Neural crest cell (in vitro differentiated cells): ENCODE measurements at regions not wholly inside any gene's neighbourhood (a gene's known extent, or its start where the extent isn't known, plus 50 kb on each side); places are given as distances from the start of the nearest gene placed in this dataset.
A peak's percentile ranks its signal among the peaks of the same experiment; 100 is the strongest.

ENCODE experiments used
- DNase-seq: peaks from one replicate; pipeline ENCODE4 v3.0.0; 2021; ENCODE audit warnings: low read depth, mixed read lengths, low spot score
- H3K27ac Mint-ChIP-seq: one replicate; pipeline ENCODE4 v1.8.0; 2021; ENCODE audit warnings: mild to moderate bottlenecking, mixed read lengths; ENCODE audit not compliant: unreplicated experiment
- H3K27me3 Mint-ChIP-seq: 2 replicates; pipeline ENCODE4 v1.8.0; 2021; ENCODE audit warnings: low read depth, mild to moderate bottlenecking, mixed read lengths
- H3K36me3 Mint-ChIP-seq: 2 replicates; pipeline ENCODE4 v1.8.0; 2021; ENCODE audit warnings: low read depth, mild to moderate bottlenecking, mixed read lengths
- H3K4me1 Mint-ChIP-seq: 2 replicates; pipeline ENCODE4 v1.8.0; 2021; ENCODE audit warnings: mixed read lengths
- H3K4me3 Mint-ChIP-seq: one replicate; pipeline ENCODE4 v1.8.0; 2021; ENCODE audit warnings: mild to moderate bottlenecking, mixed read lengths
- H3K9me3 Mint-ChIP-seq: 2 replicates; pipeline ENCODE4 v1.8.0; 2021; ENCODE audit warnings: mixed read lengths
- TF ChIP-seq, protein P1 (sequence below): fragments of 200-600 bp; sonication (generic); conservative IDR thresholded peaks from 2 replicates; pipeline ENCODE4 v1.5.0; 2021; ENCODE audit warnings: antibody characterized with exemption, mild to moderate bottlenecking

DNA sequence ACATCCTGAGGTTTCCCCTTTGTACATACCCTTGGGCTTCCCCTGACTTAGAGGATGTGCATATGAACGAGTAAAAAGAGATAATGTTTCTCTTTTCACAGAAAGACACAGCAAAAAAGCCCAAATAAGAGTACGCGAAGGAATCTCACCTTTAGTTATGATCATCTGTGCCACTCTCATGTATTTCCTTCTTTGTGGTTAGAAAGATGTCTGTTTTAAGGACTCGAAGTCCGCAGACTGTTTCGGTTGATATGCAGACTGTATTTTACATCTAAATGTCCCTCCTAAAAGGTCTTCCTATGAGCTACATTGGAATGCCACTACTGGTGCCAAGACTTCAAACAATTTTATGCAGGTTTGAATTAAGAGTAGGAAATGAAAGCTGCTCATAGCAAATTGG is 102.3 kb upstream of the GOT2 start:
- H3K9me3 Mint-ChIP-seq = peaks cover 10% of the 10 kb centered on the region
- H3K4me1 Mint-ChIP-seq = peaks cover 12% of the 10 kb centered on the region
- no peaks in the 10 kb centered on the region for H3K27me3 Mint-ChIP-seq
- H3K36me3 Mint-ChIP-seq = no peaks in the 10 kb centered on the region
- H3K27ac Mint-ChIP-seq = no peak overlapping the region
- DNase-seq = no peak
- TF ChIP-seq, protein P1, sequence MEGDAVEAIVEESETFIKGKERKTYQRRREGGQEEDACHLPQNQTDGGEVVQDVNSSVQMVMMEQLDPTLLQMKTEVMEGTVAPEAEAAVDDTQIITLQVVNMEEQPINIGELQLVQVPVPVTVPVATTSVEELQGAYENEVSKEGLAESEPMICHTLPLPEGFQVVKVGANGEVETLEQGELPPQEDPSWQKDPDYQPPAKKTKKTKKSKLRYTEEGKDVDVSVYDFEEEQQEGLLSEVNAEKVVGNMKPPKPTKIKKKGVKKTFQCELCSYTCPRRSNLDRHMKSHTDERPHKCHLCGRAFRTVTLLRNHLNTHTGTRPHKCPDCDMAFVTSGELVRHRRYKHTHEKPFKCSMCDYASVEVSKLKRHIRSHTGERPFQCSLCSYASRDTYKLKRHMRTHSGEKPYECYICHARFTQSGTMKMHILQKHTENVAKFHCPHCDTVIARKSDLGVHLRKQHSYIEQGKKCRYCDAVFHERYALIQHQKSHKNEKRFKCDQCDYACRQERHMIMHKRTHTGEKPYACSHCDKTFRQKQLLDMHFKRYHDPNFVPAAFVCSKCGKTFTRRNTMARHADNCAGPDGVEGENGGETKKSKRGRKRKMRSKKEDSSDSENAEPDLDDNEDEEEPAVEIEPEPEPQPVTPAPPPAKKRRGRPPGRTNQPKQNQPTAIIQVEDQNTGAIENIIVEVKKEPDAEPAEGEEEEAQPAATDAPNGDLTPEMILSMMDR = no peak
- no peak overlapping the region for H3K4me3 Mint-ChIP-seq

DNA sequence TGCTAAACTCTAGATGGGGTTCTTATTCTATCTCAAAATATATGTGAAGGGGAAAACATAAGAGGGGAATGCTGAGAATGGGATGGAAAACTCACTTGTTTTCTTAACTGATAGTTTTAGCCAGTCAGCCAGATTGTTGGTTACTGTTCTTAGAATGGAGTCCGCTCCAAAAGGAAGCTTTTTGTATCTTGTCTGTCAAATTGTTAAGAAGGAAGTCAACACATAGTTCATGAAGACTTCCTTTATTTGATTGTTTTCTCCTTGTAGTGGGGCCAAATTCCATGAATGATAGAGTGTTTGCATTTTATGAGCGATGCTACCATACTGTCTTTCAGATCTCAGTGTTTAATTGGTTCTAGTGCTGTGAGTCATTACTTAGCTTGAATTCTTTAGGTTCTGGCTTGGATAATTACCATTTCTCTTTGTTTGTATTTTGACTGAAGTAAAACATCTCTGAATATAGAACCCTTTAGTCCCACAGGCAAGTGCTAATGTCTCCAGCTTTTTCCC is 98.3 kb upstream of the GOT2 start:
- peaks cover 17% of the 10 kb centered on the region for H3K4me1 Mint-ChIP-seq
- H3K27me3 Mint-ChIP-seq = no peaks in the 10 kb centered on the region
- H3K4me3 Mint-ChIP-seq = no peak overlapping the region
- TF ChIP-seq, protein P1 = no peak
- peaks cover 8% of the 10 kb centered on the region for H3K9me3 Mint-ChIP-seq
- no peaks in the 10 kb centered on the region for H3K36me3 Mint-ChIP-seq
- no peak for DNase-seq
- peak overlapping the region; percentile 4 for H3K27ac Mint-ChIP-seq

DNA sequence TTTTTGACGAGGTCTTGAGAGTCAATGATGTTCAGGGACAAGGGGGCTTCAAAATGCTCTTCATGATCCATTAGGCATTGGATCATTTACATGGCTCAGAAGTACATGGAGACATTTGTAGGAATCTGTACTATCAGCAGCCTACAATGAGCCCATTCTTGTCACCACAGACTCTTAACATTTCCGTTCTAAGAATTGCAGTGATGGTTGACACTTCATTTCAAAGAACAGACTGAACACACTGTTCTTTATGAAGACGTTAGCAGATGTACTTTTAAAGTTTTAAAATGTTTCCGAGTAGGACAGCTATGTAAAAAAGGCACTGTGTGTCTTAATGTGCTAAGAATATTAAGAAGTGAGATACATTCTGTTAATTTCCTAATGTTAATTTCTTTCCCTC is 97.3 kb upstream of the GOT2 start:
- Mint-ChIP-seq H3K36me3 (no peaks in the 10 kb centered on the region), H3K9me3 (peaks cover 8% of the 10 kb centered on the region), H3K27me3 (no peaks in the 10 kb centered on the region), H3K4me3 (no peak overlapping the region), H3K27ac (no peak overlapping the region), H3K4me1 (peaks cover 17% of the 10 kb centered on the region)
- no peak for DNase-seq
- TF ChIP-seq, protein P1 = no peak

DNA sequence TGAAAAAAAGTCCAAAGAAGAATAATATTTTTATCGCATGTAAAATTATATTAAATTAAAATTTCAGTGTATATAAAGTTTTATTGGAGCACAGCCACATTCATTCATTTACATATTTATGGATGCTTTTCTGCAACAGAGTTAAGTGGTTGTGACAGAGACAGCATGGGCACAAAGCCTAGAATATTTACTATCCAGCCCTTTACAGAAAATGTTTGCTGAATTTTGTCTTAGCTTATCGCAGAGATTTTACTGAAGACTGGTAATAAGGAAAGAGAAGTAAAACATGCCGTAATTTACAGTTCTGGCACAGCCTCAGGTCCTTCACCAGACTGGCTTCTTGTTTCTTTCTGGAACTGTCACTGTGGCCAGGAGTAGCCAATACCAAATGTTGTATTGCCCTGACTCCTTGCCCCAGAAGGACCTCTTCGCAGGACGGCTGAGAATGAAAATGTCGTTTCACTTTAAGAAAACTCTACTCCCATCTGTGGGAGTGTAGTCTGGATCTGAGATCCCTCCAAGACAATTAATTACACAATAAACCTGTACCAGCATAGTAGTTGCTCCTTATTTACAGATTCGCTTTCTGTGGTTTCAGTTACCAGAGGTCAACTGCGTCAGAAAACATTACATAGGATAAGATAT is 94.9 kb upstream of the GOT2 start:
- Mint-ChIP-seq H3K27me3 (no peaks in the 10 kb centered on the region), H3K36me3 (no peaks in the 10 kb centered on the region), H3K4me3 (no peak overlapping the region), H3K4me1 (peaks cover 17% of the 10 kb centered on the region), H3K9me3 (peaks cover 6% of the 10 kb centered on the region), H3K27ac (no peak overlapping the region)
- TF ChIP-seq, protein P1 = no peak
- DNase-seq = no peak

DNA sequence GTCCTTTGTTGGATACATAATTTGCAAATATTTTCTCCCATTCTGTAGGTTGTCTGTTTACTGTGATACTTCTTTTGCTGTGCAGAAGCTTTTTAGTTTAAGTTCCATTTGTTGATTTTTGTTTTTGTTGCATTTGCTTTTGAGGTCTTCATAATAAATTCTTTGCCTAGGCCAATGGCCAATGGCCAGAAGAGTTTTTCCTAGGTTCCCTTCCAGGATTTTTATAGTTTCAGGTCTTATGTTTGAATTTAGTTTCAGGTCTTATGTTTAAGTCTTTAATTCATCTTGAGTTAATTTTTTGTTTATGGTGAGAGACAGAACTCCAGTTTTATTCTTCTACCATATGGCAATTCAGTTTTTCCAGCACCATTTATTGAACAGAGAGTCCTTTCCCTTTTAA is 90.1 kb upstream of the GOT2 start:
- H3K9me3 Mint-ChIP-seq = peaks cover 7% of the 10 kb centered on the region

More for the DNA sequence above, 90.1 kb upstream of the GOT2 start:
- peaks cover 3% of the 10 kb centered on the region for H3K36me3 Mint-ChIP-seq
- TF ChIP-seq, protein P1 = no peak
- no peak overlapping the region for H3K27ac Mint-ChIP-seq
- no peaks in the 10 kb centered on the region for H3K27me3 Mint-ChIP-seq
- DNase-seq = no peak
- H3K4me3 Mint-ChIP-seq = no peak overlapping the region
- no peaks in the 10 kb centered on the region for H3K4me1 Mint-ChIP-seq
